Mesenchymal stem cell (in vitro differentiated cells and primary cell): ENCODE measurements at regions not wholly inside any gene's neighbourhood (a gene's known extent, or its start where the extent isn't known, plus 50 kb on each side); places are given as distances from the start of the nearest gene placed in this dataset.

Experiments used
- DNase-seq: peaks from one replicate; pipeline ENCODE4 v3.0.0-alpha.2; 2013
- H2AFZ ChIP-seq: one replicate; pipeline ENCODE4 v1.6.1; 2013; ENCODE audit warnings: low read depth, mild to moderate bottlenecking, control low read depth, inconsistent platforms, low read length, moderate library complexity
- H2AK5ac ChIP-seq: 2 replicates; pipeline ENCODE4 v1.6.1; 2013; ENCODE audit warnings: low read length, moderate library complexity, mild to moderate bottlenecking, inconsistent platforms; ENCODE audit not compliant: severe bottlenecking
- H2BK120ac ChIP-seq: one replicate; pipeline ENCODE4 v1.6.1; 2013; ENCODE audit warnings: low read depth, mild to moderate bottlenecking, inconsistent platforms, low read length, moderate library complexity
- H2BK12ac ChIP-seq, 2 experiments: one replicate each; pipeline ENCODE4 v1.6.1; 2013; ENCODE audit warnings: inconsistent platforms in 2 of 2, low read length in 2 of 2, mild to moderate bottlenecking in 2 of 2, moderate library complexity in 2 of 2, control low read depth in 1 of 2
- H2BK15ac ChIP-seq: one replicate; pipeline ENCODE4 v1.6.1; 2013; ENCODE audit warnings: mild to moderate bottlenecking, low read depth, inconsistent platforms; ENCODE audit not compliant: poor library complexity, severe bottlenecking
- H2BK5ac ChIP-seq: 2 replicates; pipeline ENCODE4 v1.6.1; 2013; ENCODE audit warnings: low read depth, mild to moderate bottlenecking, low read length, control low read depth, inconsistent platforms; ENCODE audit not compliant: poor library complexity, severe bottlenecking
- H3K14ac ChIP-seq, 2 experiments: one replicate each; pipeline ENCODE4 v1.6.1; 2013; ENCODE audit warnings: inconsistent platforms in 2 of 2, low read length in 2 of 2, control low read depth in 1 of 2, mild to moderate bottlenecking in 1 of 2, moderate library complexity in 1 of 2
- H3K18ac ChIP-seq, 2 experiments: one replicate each; pipeline ENCODE4 v1.6.1; 2013; ENCODE audit warnings: inconsistent platforms in 2 of 2, low read length in 2 of 2, control low read depth in 1 of 2, low read depth in 1 of 2, mild to moderate bottlenecking in 1 of 2
- H3K23ac ChIP-seq, 2 experiments: one replicate each; pipeline ENCODE4 v1.6.1; 2013; ENCODE audit warnings: inconsistent platforms in 2 of 2, low read length in 2 of 2, mild to moderate bottlenecking in 2 of 2, moderate library complexity in 2 of 2, control low read depth in 1 of 2
- H3K27ac ChIP-seq: 2 replicates; pipeline ENCODE4 v1.5.1; 2013; ENCODE audit warnings: mild to moderate bottlenecking, moderate library complexity, low read length, control low read depth, inconsistent platforms; ENCODE audit not compliant: poor library complexity, severe bottlenecking
- H3K27me3 ChIP-seq, 2 experiments: 2 replicates each; pipeline versions ENCODE4 v1.6.1 to v1.7.0; 2013; ENCODE audit warnings: low read length in 2 of 2, mild to moderate bottlenecking in 2 of 2, moderate library complexity in 2 of 2, control low read depth in 1 of 2, inconsistent platforms in 1 of 2; ENCODE audit not compliant: control insufficient read depth in 1 of 2, insufficient read depth in 1 of 2
- H3K36me3 ChIP-seq, 2 experiments: 2 replicates each; pipeline versions ENCODE4 v1.6.1 to v1.7.0; 2013; ENCODE audit warnings: low read length in 2 of 2, control low read depth in 1 of 2, inconsistent platforms in 1 of 2, low read depth in 1 of 2, mild to moderate bottlenecking in 1 of 2; ENCODE audit not compliant: insufficient read depth in 2 of 2, control insufficient read depth in 1 of 2
- H3K4ac ChIP-seq, 2 experiments: one replicate each; pipeline ENCODE4 v1.6.1; 2013; ENCODE audit warnings: inconsistent platforms in 2 of 2, low read length in 2 of 2, mild to moderate bottlenecking in 2 of 2, moderate library complexity in 2 of 2, control low read depth in 1 of 2, low read depth in 1 of 2
- H3K4me1 ChIP-seq: 2 replicates; pipeline ENCODE4 v1.6.1; 2013; ENCODE audit warnings: low read depth, low read length, control low read depth; ENCODE audit not compliant: control insufficient read depth, insufficient read depth
- H3K4me2 ChIP-seq: 2 replicates; pipeline ENCODE4 v1.6.1; 2013; ENCODE audit warnings: low read length, mild to moderate bottlenecking, inconsistent platforms; ENCODE audit not compliant: poor library complexity, severe bottlenecking
- H3K4me3 ChIP-seq, 2 experiments: 2 replicates each; pipeline versions ENCODE4 v1.5.1 to v1.7.0; 2013; ENCODE audit warnings: low read length in 2 of 2, mild to moderate bottlenecking in 2 of 2, control low read depth in 1 of 2, low read depth in 1 of 2; ENCODE audit not compliant: insufficient read depth in 1 of 2
- H3K79me1 ChIP-seq: replicated peaks from 2 replicates; pipeline ENCODE4 v1.6.1; 2013; ENCODE audit warnings: mild to moderate bottlenecking, control low read depth, low read length, inconsistent platforms; ENCODE audit not compliant: poor library complexity, severe bottlenecking
- H3K9ac ChIP-seq: 2 replicates; pipeline ENCODE4 v1.7.0; 2013; ENCODE audit warnings: mild to moderate bottlenecking, low read length, moderate library complexity
- H3K9me3 ChIP-seq: 2 replicates; pipeline ENCODE4 v1.7.0; 2013; ENCODE audit warnings: mild to moderate bottlenecking, low read length; ENCODE audit not compliant: control insufficient read depth
- H4K8ac ChIP-seq: one replicate; pipeline ENCODE4 v1.6.1; 2013; ENCODE audit warnings: inconsistent platforms, mild to moderate bottlenecking, low read length, moderate library complexity
- H4K91ac ChIP-seq: one replicate; pipeline ENCODE4 v1.6.1; 2013; ENCODE audit warnings: mild to moderate bottlenecking, low read length, inconsistent platforms
- WGBS: methylation state at CpG from one replicate; pipeline ENCODE4 v1.1.7; 2013; ENCODE audit warnings: mixed read lengths; 5-methylcytosine and 5-hydroxymethylcytosine counted together

DNA sequence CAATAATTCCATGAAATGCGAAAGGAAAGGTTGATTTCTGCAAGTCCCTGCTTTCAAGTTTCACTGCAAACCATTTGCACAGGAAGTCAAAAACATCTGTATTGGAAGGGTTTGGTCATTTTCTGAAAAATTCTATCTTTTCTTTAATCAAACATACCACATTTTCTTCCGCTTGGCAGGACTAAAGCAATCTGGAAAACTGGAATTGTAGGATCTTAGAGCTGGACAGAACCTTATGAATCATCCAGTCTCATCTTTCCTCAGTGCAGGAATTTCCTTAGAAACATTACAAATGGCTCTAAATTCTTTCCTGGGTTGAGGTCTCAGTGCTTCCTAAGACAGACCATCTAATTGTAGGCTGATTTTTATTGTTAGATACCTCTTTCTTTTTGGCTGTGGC is 111.5 kb upstream of the ELAC2 start:
- H3K9ac ChIP-seq = no peak overlapping the region
- no peak overlapping the region for H2BK5ac ChIP-seq
- no peaks in the 10 kb centered on the region for H3K36me3 ChIP-seq
- no peak overlapping the region for H3K4me2 ChIP-seq
- no peak overlapping the region for H2AK5ac ChIP-seq
- DNase-seq = no peak
- H3K27ac ChIP-seq = no peak overlapping the region
- no peak overlapping the region for H2BK12ac ChIP-seq
- no peak overlapping the region for H3K14ac ChIP-seq
- no peak overlapping the region for H3K23ac ChIP-seq
- no peak overlapping the region for H3K18ac ChIP-seq
- H2BK15ac ChIP-seq = no peak overlapping the region
- no peak overlapping the region for H4K91ac ChIP-seq
- H3K4me3 ChIP-seq = no peak overlapping the region
- no peaks in the 10 kb centered on the region for H3K9me3 ChIP-seq
- no peaks in the 10 kb centered on the region for H3K27me3 ChIP-seq
- no peaks in the 10 kb centered on the region for H3K79me1 ChIP-seq
- H2AFZ ChIP-seq = no peak overlapping the region
- H3K4ac ChIP-seq = no peak overlapping the region
- H2BK120ac ChIP-seq = no peak overlapping the region
- no peaks in the 10 kb centered on the region for H3K4me1 ChIP-seq
- no peak overlapping the region for H4K8ac ChIP-seq
- 100% methylated on average over 2 of the region's 2 CpGs for WGBS

DNA sequence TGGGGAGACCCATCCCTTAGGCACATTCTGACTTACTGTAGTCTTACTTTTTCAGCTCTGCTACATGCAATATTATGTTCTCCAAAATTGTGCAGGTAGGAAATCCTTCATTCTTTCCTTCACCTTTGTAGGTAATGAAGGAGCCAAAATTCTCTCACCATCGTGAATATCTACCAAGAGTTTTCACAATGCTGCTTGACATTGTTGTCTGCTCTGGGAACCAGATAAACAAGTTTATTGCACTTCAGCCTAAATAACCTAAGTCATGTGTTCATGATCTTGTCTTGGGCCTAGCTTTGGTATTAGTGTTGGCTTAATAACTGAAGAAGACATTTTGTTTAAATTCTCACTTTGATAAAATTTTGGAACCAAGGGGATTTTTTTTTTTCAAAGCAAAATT is 110.8 kb upstream of the ELAC2 start:
- no peak overlapping the region for H2BK5ac ChIP-seq
- no peak overlapping the region for H3K9ac ChIP-seq
- no peak overlapping the region for H2AFZ ChIP-seq
- no peak overlapping the region for H3K4me2 ChIP-seq
- no peak overlapping the region for H3K4ac ChIP-seq
- no peak overlapping the region for H2AK5ac ChIP-seq
- DNase-seq = no peak
- H3K27ac ChIP-seq = no peak overlapping the region
- no peak overlapping the region for H3K4me3 ChIP-seq
- no peaks in the 10 kb centered on the region for H3K79me1 ChIP-seq
- H3K14ac ChIP-seq = no peak overlapping the region
- H3K4me1 ChIP-seq = no peaks in the 10 kb centered on the region
- no peak overlapping the region for H2BK15ac ChIP-seq
- H2BK120ac ChIP-seq = no peak overlapping the region
- H4K8ac ChIP-seq = no peak overlapping the region
- no peak overlapping the region for H2BK12ac ChIP-seq
- H3K9me3 ChIP-seq = no peaks in the 10 kb centered on the region
- WGBS = 79% methylated on average over 1 of the region's 1 CpG
- H4K91ac ChIP-seq = no peak overlapping the region
- H3K18ac ChIP-seq = no peak overlapping the region
- H3K36me3 ChIP-seq = no peaks in the 10 kb centered on the region
- no peaks in the 10 kb centered on the region for H3K27me3 ChIP-seq
- no peak overlapping the region for H3K23ac ChIP-seq

DNA sequence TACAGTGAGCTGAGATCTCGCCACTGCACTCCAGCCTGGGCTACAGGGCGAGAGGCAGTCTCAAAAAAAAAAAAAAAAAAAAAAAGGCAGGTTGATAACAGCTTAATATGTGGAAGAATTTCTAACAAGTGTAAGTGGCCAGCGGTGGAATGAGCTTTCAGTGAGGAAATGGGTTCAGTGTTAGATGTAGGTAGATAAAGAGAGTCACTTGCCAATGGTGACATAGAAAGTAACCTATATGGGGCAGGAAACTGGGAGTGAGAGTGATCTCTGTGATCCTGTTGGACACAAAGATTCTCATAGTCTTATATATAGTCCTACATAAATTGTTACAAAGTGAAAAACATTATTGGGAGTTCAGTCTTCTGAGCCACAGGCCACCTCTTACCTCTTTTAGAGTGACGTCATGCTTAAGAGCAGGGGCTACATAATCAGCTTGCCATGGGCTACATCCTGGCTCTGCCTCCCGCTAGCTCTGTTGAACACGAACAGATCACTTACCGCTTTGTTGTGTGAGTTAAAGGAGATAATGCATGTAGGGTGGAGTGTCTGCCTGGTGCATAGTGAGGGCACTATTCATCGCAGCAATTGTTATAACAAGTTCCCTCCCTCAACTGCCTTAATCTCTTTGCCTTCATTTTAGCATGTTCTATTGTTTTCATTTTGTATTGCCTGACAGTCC is 110.2 kb upstream of the ELAC2 start:
- Histone ChIP-seq H2AK5ac (no peak overlapping the region), H4K8ac (no peak overlapping the region), H3K4me3 (no peak overlapping the region), H2BK12ac (no peak overlapping the region), H4K91ac (no peak overlapping the region), H3K4me1 (no peaks in the 10 kb centered on the region), H3K27ac (no peak overlapping the region), H3K14ac (no peak overlapping the region), H3K18ac (no peak overlapping the region), H3K27me3 (no peaks in the 10 kb centered on the region), H3K9me3 (no peaks in the 10 kb centered on the region), H2BK5ac (no peak overlapping the region), H3K4ac (no peak overlapping the region), H2BK15ac (no peak overlapping the region), H2AFZ (no peak overlapping the region), H3K36me3 (no peaks in the 10 kb centered on the region), H3K79me1 (no peaks in the 10 kb centered on the region), H3K4me2 (no peak overlapping the region), H3K9ac (no peak overlapping the region), H3K23ac (no peak overlapping the region), H2BK120ac (no peak overlapping the region)
- no peak for DNase-seq
- 69% methylated on average over 7 of the region's 8 CpGs for WGBS

DNA sequence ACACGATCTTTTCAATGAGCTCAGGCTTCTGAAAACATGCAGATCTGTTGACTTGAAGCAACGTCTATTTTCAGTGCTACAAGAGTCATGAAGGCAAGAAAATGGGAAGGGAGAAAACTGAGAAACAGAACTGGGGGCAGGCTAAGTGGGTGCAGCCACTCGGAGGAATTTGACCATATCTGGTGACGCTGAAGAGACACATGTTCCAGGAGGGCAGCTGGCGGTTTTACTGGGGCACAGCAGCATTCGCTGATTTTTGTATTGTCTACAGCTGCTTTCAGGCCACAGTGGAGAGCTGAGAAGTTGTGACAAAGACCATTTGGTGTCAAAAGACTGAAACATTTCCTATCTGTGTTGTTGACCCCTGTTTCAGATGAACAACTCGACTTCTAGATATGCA is 103.0 kb upstream of the ELAC2 start:
- H4K91ac ChIP-seq = no peak overlapping the region
- DNase-seq = no peak
- no peak overlapping the region for H3K18ac ChIP-seq
- no peak overlapping the region for H2BK5ac ChIP-seq
- H3K14ac ChIP-seq = no peak overlapping the region
- no peak overlapping the region for H3K27ac ChIP-seq
- no peak overlapping the region for H2AK5ac ChIP-seq
- H2BK120ac ChIP-seq = no peak overlapping the region
- H3K4me3 ChIP-seq = no peak overlapping the region
- H3K4me2 ChIP-seq = no peak overlapping the region
- no peaks in the 10 kb centered on the region for H3K36me3 ChIP-seq
- H3K23ac ChIP-seq = no peak overlapping the region
- H3K4ac ChIP-seq = no peak overlapping the region
- H3K9ac ChIP-seq = no peak overlapping the region
- H2BK12ac ChIP-seq = no peak overlapping the region
- H2BK15ac ChIP-seq = no peak overlapping the region
- H3K9me3 ChIP-seq = no peaks in the 10 kb centered on the region
- peaks cover 0 to 18% of the 10 kb centered on the region in 2 experiments for H3K27me3 ChIP-seq
- H3K4me1 ChIP-seq = no peaks in the 10 kb centered on the region
- no peak overlapping the region for H4K8ac ChIP-seq
- no peaks in the 10 kb centered on the region for H3K79me1 ChIP-seq
- no peak overlapping the region for H2AFZ ChIP-seq
- 78% methylated on average over 7 of the region's 7 CpGs for WGBS
